ENCODE measurements at regions not wholly inside any gene's neighbourhood (a gene's known extent, or its start where the extent isn't known, plus 50 kb on each side); places are given as distances from the start of the nearest gene placed in this dataset.
A peak's percentile ranks its signal among the peaks of the same experiment; 100 is the strongest.

DNA sequence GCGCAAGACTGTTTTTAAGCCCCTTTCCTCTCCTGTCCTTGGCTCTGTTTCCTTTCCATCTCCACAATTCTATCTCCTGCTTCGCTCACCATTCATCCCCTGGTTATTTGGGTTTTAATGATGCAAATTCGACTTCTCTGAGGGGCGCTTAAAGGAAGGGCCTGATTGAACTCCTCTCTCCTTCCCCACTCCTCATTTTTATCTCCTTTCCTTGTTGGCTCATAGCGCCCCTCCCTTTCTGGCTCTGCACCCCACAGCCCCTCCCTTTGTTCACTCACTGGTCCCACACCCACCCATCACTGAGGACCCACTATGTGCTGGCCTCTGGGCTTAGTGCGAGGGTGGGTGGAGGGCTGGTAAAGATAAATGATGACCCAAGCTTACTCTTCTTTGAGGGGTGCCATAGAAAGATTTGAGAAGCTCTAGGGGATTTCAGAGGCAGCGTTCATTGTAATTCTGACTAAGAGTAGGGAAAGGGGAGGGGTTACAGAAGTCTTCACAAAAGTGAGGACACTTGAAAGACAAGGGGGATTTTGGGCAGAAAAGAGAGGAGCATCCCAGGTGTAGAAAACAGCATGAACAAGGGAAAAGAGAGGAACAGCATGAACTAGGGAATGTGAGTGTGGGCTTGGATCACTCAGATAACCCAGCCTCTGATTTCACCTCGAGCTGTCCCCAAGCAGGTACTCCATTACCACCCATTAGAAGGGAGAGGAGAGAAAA lies 507.8 kb downstream of the CD83 start:
- Histone ChIP-seq H4K20me1 (ENCODE audit: insufficient read depth, low read length) (no peaks in the 10 kb centered on the region), H3K36me3 (ENCODE audit: insufficient read depth, low read length) (no peaks in the 10 kb centered on the region), H3K79me2 (ENCODE audit: insufficient read depth, low read length) (no peaks in the 10 kb centered on the region), H3K4me1 (ENCODE audit: insufficient read depth, low read length) (no peaks in the 10 kb centered on the region), H2AFZ (ENCODE audit: low read depth, low read length) (no peak overlapping the region), H3K27me3 (ENCODE audit: insufficient read depth, low read length) (peaks cover 6% of the 10 kb centered on the region), H3K4me2 (ENCODE audit: low read length) (no peak overlapping the region), H3K9ac (ENCODE audit: low read length) (no peak overlapping the region), H3K27ac (ENCODE audit: low read depth, low read length) (no peak overlapping the region), H3K9me3 (ENCODE audit: insufficient read depth, low read depth, low read length) (peaks cover 3% of the 10 kb centered on the region), H3K4me3 (ENCODE audit: insufficient read depth, low read depth, low read length) (no peak overlapping the region)
- no peak overlapping the region for H3K27ac Mint-ChIP-seq (ENCODE audit: unreplicated experiment)
- DNase-seq (ENCODE audit: low read depth), result no peak
- H3K4me3 Mint-ChIP-seq (ENCODE audit: unreplicated experiment), result no peak overlapping the region
- peaks cover 8% of the 10 kb centered on the region for H3K9me3 Mint-ChIP-seq (ENCODE audit: unreplicated experiment)
- H3K36me3 Mint-ChIP-seq (ENCODE audit: low read depth, unreplicated experiment), result no peaks in the 10 kb centered on the region
- peaks cover 4% of the 10 kb centered on the region for H3K4me1 Mint-ChIP-seq (ENCODE audit: low read depth, unreplicated experiment)
- TF ChIP-seq, protein P1, sequence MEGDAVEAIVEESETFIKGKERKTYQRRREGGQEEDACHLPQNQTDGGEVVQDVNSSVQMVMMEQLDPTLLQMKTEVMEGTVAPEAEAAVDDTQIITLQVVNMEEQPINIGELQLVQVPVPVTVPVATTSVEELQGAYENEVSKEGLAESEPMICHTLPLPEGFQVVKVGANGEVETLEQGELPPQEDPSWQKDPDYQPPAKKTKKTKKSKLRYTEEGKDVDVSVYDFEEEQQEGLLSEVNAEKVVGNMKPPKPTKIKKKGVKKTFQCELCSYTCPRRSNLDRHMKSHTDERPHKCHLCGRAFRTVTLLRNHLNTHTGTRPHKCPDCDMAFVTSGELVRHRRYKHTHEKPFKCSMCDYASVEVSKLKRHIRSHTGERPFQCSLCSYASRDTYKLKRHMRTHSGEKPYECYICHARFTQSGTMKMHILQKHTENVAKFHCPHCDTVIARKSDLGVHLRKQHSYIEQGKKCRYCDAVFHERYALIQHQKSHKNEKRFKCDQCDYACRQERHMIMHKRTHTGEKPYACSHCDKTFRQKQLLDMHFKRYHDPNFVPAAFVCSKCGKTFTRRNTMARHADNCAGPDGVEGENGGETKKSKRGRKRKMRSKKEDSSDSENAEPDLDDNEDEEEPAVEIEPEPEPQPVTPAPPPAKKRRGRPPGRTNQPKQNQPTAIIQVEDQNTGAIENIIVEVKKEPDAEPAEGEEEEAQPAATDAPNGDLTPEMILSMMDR (IDR thresholded peaks at IDR 0.05; ENCODE audit: insufficient read depth, low read depth, low read length), result no peak
- no peak for FAIRE-seq
- H3K27me3 Mint-ChIP-seq (ENCODE audit: low read depth, unreplicated experiment), result peaks cover 26% of the 10 kb centered on the region

DNA sequence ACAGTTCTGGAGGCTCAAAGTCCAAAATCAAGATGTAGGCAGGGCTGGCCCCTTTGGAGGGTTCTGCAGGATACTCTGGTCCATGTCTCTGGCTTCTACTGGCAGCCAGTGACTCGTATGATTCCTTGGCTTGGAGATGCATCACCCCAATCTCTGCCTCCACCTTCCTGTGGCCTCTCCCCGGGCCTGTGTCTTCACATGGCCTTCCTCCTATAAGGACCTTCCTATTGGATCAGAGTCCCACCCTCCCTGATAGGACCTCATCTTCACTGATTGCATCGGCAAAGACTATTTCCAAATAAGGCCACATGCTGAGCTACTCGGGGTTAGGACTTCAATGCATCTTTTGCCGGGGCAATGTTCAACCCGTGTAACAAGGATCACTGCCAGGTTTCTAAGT lies 509.0 kb downstream of the CD83 start:
- Histone ChIP-seq H2AFZ (ENCODE audit: low read depth, low read length) (no peak overlapping the region), H3K4me3 (ENCODE audit: insufficient read depth, low read depth, low read length) (no peak overlapping the region), H3K4me2 (ENCODE audit: low read length) (no peak overlapping the region), H4K20me1 (ENCODE audit: insufficient read depth, low read length) (no peaks in the 10 kb centered on the region), H3K79me2 (ENCODE audit: insufficient read depth, low read length) (no peaks in the 10 kb centered on the region), H3K9me3 (ENCODE audit: insufficient read depth, low read depth, low read length) (peaks cover 3% of the 10 kb centered on the region), H3K9ac (ENCODE audit: low read length) (no peak overlapping the region), H3K27me3 (ENCODE audit: insufficient read depth, low read length) (peaks cover 11% of the 10 kb centered on the region), H3K27ac (ENCODE audit: low read depth, low read length) (no peak overlapping the region), H3K36me3 (ENCODE audit: insufficient read depth, low read length) (no peaks in the 10 kb centered on the region), H3K4me1 (ENCODE audit: insufficient read depth, low read length) (no peaks in the 10 kb centered on the region)
- FAIRE-seq, result no peak
- Mint-ChIP-seq H3K4me3 (ENCODE audit: unreplicated experiment) (no peak overlapping the region), H3K27me3 (ENCODE audit: low read depth, unreplicated experiment) (peaks cover 26% of the 10 kb centered on the region), H3K27ac (ENCODE audit: unreplicated experiment) (no peak overlapping the region), H3K9me3 (ENCODE audit: unreplicated experiment) (peaks cover 8% of the 10 kb centered on the region), H3K36me3 (ENCODE audit: low read depth, unreplicated experiment) (no peaks in the 10 kb centered on the region), H3K4me1 (ENCODE audit: low read depth, unreplicated experiment) (peaks cover 4% of the 10 kb centered on the region)
- no peak for DNase-seq (ENCODE audit: low read depth)
- TF ChIP-seq EZH2 (IDR thresholded peaks at IDR 0.05; ENCODE audit: insufficient read depth, low read length), result no peak
- TF ChIP-seq, protein P1 (IDR thresholded peaks at IDR 0.05; ENCODE audit: insufficient read depth, low read depth, low read length), result no peak

DNA sequence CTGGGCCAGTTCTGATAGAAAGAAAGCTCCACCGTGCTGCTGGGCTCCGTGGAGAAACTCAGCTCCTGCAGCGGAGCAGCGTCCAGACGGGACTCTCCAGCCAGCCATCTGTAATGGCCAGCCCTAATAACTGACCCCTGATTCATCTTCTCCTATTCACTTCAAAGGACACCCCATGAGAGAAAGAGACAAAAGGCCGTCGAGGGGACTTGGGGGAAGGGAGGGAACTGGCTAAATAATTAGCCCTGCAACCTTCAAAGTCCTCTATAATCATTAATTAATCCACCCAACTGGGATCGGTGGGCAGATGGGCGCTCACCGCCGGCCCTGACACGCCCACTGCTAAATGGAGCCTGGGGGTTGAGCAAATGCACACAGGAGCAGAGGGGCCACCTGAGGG lies 512.4 kb downstream of the CD83 start:
- H3K27me3 Mint-ChIP-seq (ENCODE audit: low read depth, unreplicated experiment), result peaks cover 32% of the 10 kb centered on the region
- Histone ChIP-seq H4K20me1 (ENCODE audit: insufficient read depth, low read length) (no peaks in the 10 kb centered on the region), H3K36me3 (ENCODE audit: insufficient read depth, low read length) (no peaks in the 10 kb centered on the region), H3K27ac (ENCODE audit: low read depth, low read length) (no peak overlapping the region), H3K4me3 (ENCODE audit: insufficient read depth, low read depth, low read length) (no peak overlapping the region), H3K9me3 (ENCODE audit: insufficient read depth, low read depth, low read length) (peaks cover 3% of the 10 kb centered on the region), H3K9ac (ENCODE audit: low read length) (no peak overlapping the region), H3K4me1 (ENCODE audit: insufficient read depth, low read length) (no peaks in the 10 kb centered on the region), H3K27me3 (ENCODE audit: insufficient read depth, low read length) (peaks cover 9% of the 10 kb centered on the region), H3K79me2 (ENCODE audit: insufficient read depth, low read length) (no peaks in the 10 kb centered on the region), H2AFZ (ENCODE audit: low read depth, low read length) (peak overlapping the region; percentile 58), H3K4me2 (ENCODE audit: low read length) (no peak overlapping the region)
- TF ChIP-seq, protein P1 (IDR thresholded peaks at IDR 0.05; ENCODE audit: insufficient read depth, low read depth, low read length), result no peak
- TF ChIP-seq EZH2 (IDR thresholded peaks at IDR 0.05; ENCODE audit: insufficient read depth, low read length), result no peak
- no peak overlapping the region for H3K27ac Mint-ChIP-seq (ENCODE audit: unreplicated experiment)
- DNase-seq (ENCODE audit: low read depth) (no peak), FAIRE-seq (no peak)
- H3K36me3 Mint-ChIP-seq (ENCODE audit: low read depth, unreplicated experiment), result peaks cover 2% of the 10 kb centered on the region
- H3K4me3 Mint-ChIP-seq (ENCODE audit: unreplicated experiment), result no peak overlapping the region
- peaks cover 8% of the 10 kb centered on the region for H3K9me3 Mint-ChIP-seq (ENCODE audit: unreplicated experiment)
- H3K4me1 Mint-ChIP-seq (ENCODE audit: low read depth, unreplicated experiment), result peaks cover 4% of the 10 kb centered on the region
